ENCODE measurements at regions not wholly inside any gene's neighbourhood (a gene's known extent, or its start where the extent isn't known, plus 50 kb on each side); places are given as distances from the start of the nearest gene placed in this dataset.

DNA sequence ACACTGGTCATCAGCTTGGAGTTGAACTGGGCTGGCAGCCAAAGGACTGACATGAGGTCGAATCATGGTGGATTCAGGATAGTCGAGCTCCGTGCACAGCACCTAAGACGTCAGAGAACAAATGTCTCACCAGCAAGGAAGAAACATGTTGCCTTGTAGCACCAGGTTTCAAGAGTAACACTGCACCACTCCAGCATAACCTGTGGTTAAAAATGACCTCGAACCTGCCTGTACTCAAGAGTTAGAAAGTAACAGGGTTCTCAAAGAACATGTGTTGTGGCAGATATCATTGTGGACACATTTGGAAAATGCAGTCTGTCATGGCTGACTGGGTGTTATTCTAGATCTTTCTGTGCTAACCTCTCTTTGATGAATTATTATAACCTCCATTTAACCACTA is 511.6 kb downstream of the CDH26 start:
- no peaks in the 10 kb centered on the region for H3K9me3 ChIP-seq (ENCODE audit: control insufficient read depth, low read length, poor library complexity, severe bottlenecking)
- Mint-ChIP-seq H3K36me3 (ENCODE audit: low read depth) (no peaks in the 10 kb centered on the region), H3K4me1 (no peaks in the 10 kb centered on the region), H3K27ac (no peak overlapping the region), H3K27me3 (peaks cover 22% of the 10 kb centered on the region), H3K4me3 (no peak overlapping the region)
- no peak for DNase-seq
- ATAC-seq = no peak

DNA sequence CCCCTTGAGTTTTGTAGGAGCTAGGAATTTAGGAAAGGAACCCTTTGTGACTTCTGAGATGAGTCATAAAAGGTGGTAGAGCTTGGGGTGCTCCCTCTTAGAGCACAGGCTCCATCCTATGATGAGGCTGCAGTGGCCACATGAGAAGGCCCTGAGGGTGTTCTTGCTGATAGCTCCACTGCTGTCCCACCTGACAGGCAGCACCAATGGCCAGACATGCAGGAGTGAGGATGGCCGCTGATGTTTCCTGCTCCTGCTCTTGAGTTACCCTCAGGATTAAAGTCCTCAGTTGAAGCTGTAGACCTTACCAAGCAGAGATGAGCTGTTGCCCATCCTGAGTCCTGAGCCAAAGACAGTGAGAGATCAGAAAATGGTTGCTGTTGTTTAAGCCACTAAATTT is 512.1 kb downstream of the CDH26 start:
- Mint-ChIP-seq H3K36me3 (ENCODE audit: low read depth) (no peaks in the 10 kb centered on the region), H3K27ac (no peak overlapping the region), H3K4me1 (no peaks in the 10 kb centered on the region), H3K27me3 (peaks cover 24% of the 10 kb centered on the region), H3K4me3 (no peak overlapping the region)
- no peak for DNase-seq
- H3K9me3 ChIP-seq (ENCODE audit: control insufficient read depth, low read length, poor library complexity, severe bottlenecking) = no peaks in the 10 kb centered on the region
- no peak for ATAC-seq

DNA sequence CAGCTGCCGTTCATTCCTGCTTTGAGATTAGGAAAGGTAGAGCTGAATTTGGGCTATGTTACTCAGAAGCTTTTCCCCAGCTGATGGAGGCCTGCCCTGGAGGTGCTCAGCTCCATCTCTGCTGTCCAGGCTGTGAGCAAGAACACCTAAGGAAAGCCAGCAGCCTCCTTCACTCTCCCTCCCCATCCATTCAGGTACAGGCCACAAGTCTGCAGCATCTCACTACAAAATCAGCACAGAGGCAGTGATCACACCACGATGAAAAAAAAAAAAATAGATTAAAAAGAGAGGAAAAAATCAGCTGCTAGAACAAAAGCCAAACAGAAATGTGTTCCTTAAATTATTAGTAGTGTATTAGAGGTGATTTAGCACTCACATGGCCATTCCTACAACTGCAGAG is 515.0 kb downstream of the CDH26 start:
- H3K9me3 ChIP-seq (ENCODE audit: control insufficient read depth, low read length, poor library complexity, severe bottlenecking) = no peaks in the 10 kb centered on the region
- H3K36me3 Mint-ChIP-seq (ENCODE audit: low read depth) = no peaks in the 10 kb centered on the region
- peaks cover 29% of the 10 kb centered on the region for H3K27me3 Mint-ChIP-seq
- no peak for ATAC-seq
- H3K4me3 Mint-ChIP-seq = no peak overlapping the region
- no peak overlapping the region for H3K27ac Mint-ChIP-seq
- no peak for DNase-seq
- no peaks in the 10 kb centered on the region for H3K4me1 Mint-ChIP-seq

DNA sequence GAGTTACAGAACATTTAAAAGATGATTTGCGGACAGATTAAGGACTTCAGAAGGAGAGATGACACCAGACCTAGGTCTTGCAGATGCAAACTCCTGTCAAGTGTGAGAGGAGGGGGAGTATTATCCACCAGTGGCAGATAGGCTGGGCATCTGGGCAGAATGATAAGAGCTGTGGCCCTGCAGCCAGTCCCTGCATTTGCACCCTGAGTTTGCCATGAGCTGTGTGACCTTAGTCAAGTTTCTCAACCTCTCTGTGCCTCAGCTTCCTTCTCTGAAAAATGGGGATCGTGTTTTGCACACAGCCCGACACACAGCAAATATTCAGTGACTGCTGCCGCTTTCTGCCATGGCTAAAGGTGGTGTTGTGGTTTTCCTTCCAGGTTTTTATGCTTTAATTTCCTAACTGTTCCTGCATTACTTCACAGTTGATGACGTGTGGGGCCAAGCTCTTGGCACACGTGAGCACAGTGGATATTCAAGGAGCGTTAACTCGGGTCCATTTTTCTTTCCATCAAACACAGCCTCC is 516.2 kb downstream of the CDH26 start:
- no peak for DNase-seq
- H3K4me1 Mint-ChIP-seq = no peaks in the 10 kb centered on the region

DNA sequence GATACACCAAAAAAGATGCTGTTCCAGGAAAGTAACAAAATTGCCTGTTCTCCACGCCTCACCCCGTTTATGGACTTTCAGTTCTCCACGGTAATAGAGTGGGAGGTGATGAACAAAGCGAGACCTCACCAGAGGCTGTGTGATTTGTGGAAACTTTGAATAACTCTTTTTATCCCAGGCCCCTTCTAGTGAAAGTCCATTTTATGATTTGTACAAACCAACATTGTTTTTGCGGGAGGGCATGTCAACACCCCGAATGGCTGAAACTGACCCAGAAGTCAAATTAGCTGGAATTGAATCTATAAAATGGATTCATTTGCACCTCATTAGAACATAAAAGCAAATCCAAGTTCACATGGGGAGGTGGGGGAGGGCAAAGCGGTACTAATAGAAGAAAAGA is 517.8 kb downstream of the CDH26 start:
- Mint-ChIP-seq H3K4me3 (no peak overlapping the region), H3K27me3 (peaks cover 25% of the 10 kb centered on the region), H3K27ac (no peak overlapping the region), H3K4me1 (no peaks in the 10 kb centered on the region), H3K36me3 (ENCODE audit: low read depth) (no peaks in the 10 kb centered on the region)
- no peaks in the 10 kb centered on the region for H3K9me3 ChIP-seq (ENCODE audit: control insufficient read depth, low read length, poor library complexity, severe bottlenecking)
- DNase-seq (no peak), ATAC-seq (no peak)

More for the DNA sequence above, 516.2 kb downstream of the CDH26 start:
- H3K36me3 Mint-ChIP-seq (ENCODE audit: low read depth) = no peaks in the 10 kb centered on the region
- H3K27ac Mint-ChIP-seq = no peak overlapping the region
- no peak overlapping the region for H3K4me3 Mint-ChIP-seq
- H3K9me3 ChIP-seq (ENCODE audit: control insufficient read depth, low read length, poor library complexity, severe bottlenecking) = no peaks in the 10 kb centered on the region
- peaks cover 30% of the 10 kb centered on the region for H3K27me3 Mint-ChIP-seq
- ATAC-seq = no peak

DNA sequence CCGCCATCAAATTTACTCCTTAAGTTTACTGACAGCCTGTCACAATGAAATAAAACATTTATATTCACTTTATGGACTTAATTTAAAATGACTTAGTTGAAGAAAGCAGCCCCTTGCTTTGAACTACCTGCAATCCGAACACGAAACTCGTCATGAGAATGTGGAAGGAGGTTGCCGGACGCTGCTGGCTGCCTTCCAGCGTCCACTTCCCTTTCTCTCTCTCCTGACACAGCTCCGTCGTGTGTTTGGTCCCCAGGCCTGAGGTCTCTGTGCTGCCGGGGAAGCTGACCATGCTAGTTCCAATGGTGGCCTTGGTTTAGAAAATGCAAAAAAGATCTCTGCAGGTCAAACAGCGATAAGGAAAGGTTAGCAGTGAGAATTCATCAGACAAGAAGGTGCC is 519.7 kb downstream of the CDH26 start:
- Mint-ChIP-seq H3K36me3 (ENCODE audit: low read depth) (no peaks in the 10 kb centered on the region), H3K27ac (no peak overlapping the region), H3K4me3 (no peak overlapping the region), H3K27me3 (peaks cover 28% of the 10 kb centered on the region), H3K4me1 (no peaks in the 10 kb centered on the region)
- DNase-seq = no peak
- no peaks in the 10 kb centered on the region for H3K9me3 ChIP-seq (ENCODE audit: control insufficient read depth, low read length, poor library complexity, severe bottlenecking)
- ATAC-seq = no peak

DNA sequence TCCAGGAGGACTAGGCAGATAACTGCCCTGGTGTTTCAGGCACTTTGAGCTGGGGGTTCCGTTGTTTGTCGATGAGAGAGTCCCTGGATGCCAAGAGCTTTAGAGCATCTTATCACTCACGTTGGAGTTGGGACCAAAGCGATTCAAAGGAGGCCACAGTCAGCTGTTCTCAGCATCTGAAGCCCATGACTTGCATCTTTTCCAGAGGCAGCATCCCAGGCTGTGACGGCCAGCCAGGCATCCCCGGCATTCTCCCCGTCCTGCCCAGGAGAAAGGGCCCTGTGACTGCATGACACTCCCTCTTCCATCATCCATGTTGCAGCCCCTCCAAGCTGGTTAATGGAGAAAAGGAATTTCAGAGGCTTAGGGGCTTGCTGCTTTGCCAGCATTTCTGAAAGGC is 520.3 kb downstream of the CDH26 start:
- Mint-ChIP-seq H3K36me3 (ENCODE audit: low read depth) (no peaks in the 10 kb centered on the region), H3K4me3 (no peak overlapping the region), H3K27me3 (peaks cover 25% of the 10 kb centered on the region), H3K27ac (no peak overlapping the region), H3K4me1 (no peaks in the 10 kb centered on the region)
- ATAC-seq (no peak), DNase-seq (no peak)
- no peaks in the 10 kb centered on the region for H3K9me3 ChIP-seq (ENCODE audit: control insufficient read depth, low read length, poor library complexity, severe bottlenecking)

DNA sequence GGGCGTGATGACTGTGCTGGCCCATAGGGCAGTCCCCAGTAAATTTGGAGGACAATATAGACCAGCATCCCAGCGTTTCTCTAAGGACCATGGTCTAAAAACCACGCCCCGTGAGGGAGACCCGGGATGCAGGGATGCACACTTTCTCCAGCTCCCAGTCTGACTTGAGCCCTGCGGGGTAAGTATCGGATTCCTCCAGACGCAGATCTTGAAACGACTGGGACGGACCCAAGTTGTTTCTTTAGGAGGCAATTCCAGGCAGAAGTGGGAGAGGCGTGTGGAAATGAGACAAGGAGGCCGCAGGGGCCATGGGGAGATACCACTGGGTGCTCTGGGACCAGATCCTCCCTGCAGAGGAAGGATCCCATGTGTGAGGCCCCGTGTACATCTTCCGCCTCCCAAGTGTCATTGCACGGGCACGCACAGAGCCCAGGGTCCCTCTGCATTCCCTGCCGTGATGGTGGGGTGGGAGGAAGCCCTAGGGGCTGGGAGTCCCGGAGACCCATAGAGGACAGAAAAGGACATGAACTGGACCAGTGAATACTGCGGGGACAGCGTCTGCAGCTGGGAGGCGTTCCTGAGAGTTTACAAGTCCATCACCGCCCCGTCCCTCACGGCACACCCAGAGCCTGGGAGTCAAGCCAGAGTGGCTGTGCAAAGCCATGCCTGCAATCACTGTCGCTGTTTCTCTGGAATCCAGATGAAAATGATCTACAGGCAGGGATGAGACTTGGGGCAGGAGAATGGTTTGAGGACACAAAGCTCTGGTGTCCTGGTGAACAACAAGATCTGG is 522.9 kb downstream of the CDH26 start:
- DNase-seq = no peak
- no peak for ATAC-seq
- Mint-ChIP-seq H3K27ac (no peak overlapping the region), H3K4me3 (no peak overlapping the region), H3K27me3 (peaks cover 21% of the 10 kb centered on the region), H3K36me3 (ENCODE audit: low read depth) (no peaks in the 10 kb centered on the region), H3K4me1 (no peaks in the 10 kb centered on the region)
- no peaks in the 10 kb centered on the region for H3K9me3 ChIP-seq (ENCODE audit: control insufficient read depth, low read length, poor library complexity, severe bottlenecking)

DNA sequence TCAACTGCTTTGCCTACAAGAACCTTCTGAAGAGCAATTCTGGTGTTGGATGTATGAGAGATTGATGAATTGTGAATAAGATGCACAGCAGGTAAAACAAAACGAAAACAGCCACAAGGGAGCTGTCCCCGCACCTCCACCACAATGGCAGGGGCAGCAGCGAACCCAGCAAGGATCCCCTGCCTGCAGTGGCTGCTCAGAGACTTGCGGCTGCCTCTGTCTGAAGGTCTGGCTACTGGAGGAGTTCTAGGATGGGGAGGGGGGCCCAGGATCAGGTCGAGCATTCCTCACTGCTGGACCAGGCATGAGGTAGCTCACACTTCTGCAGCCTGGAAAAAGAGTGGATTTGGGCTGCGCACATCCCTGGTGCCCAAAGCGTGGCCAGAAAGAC is 523.5 kb downstream of the CDH26 start:
- Mint-ChIP-seq H3K4me3 (no peak overlapping the region), H3K4me1 (no peaks in the 10 kb centered on the region), H3K27ac (no peak overlapping the region), H3K27me3 (peaks cover 21% of the 10 kb centered on the region), H3K36me3 (ENCODE audit: low read depth) (no peaks in the 10 kb centered on the region)
- ATAC-seq = no peak
- no peak for DNase-seq
- no peaks in the 10 kb centered on the region for H3K9me3 ChIP-seq (ENCODE audit: control insufficient read depth, low read length, poor library complexity, severe bottlenecking)

DNA sequence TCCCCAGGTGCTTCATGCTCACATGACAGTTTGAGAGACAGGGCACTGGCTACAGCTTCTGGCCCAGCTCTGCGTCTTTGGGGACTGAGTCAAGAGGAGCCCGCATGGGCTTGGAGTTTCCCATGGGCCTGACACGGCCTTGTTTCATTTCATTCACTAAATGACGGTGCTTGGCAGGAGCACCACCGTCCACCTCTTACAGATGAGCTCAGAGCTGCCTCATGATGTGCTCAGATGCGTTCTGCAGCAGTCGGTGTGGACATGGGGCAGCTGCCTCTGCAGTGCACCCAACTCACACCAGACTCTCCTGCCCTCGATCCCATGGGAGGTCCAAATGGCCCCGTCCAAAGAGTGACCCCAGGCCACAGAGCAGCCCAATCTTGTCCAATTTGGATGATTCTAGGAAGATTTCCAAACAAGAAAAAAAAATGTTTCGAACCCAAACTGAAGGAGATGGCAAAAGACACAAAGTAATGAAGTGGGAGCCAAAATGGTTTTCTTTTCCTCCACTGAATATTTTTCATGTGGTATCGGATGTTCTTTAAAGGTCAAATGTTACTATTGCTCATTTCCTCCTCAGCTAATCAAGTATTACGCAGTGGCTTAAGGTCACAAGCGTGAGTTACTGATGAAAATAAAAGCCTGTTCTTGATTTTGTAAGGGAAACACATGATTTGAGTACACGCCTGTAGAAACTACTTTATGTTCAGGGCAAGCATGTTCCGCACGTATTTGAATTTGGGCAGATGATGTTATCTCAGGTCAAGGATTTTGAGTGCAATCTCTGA is 524.2 kb downstream of the CDH26 start:
- Mint-ChIP-seq H3K27me3 (peaks cover 21% of the 10 kb centered on the region), H3K27ac (no peak overlapping the region), H3K36me3 (ENCODE audit: low read depth) (no peaks in the 10 kb centered on the region)

DNA sequence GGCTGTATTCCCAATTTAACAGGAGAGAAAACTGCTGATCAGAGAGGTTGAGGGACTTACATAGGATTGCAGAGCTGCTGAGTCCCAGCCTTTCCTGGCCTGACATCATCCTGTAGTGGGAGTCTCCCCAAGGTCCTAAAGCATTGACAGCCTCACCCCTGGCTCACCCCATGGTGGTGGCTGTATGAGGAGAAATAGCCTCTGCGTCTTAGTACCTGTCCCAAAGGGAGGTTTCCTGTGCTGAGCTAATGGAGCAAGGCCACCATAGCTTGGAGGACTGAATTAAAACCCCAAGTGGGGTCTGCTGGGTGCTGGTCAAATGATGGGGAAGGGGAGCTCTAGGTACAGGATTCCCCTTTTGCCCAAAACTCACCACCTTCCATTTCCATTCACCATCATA is 525.1 kb downstream of the CDH26 start:
- Mint-ChIP-seq H3K27ac (no peak overlapping the region), H3K27me3 (peaks cover 17% of the 10 kb centered on the region), H3K4me1 (no peaks in the 10 kb centered on the region), H3K36me3 (ENCODE audit: low read depth) (no peaks in the 10 kb centered on the region), H3K4me3 (no peak overlapping the region)
- ATAC-seq = no peak
- DNase-seq = no peak
- no peaks in the 10 kb centered on the region for H3K9me3 ChIP-seq (ENCODE audit: control insufficient read depth, low read length, poor library complexity, severe bottlenecking)

More for the DNA sequence above, 524.2 kb downstream of the CDH26 start:
- no peaks in the 10 kb centered on the region for H3K9me3 ChIP-seq (ENCODE audit: control insufficient read depth, low read length, poor library complexity, severe bottlenecking)
- Mint-ChIP-seq H3K4me1 (no peaks in the 10 kb centered on the region), H3K4me3 (no peak overlapping the region)
- ATAC-seq (no peak), DNase-seq (no peak)

DNA sequence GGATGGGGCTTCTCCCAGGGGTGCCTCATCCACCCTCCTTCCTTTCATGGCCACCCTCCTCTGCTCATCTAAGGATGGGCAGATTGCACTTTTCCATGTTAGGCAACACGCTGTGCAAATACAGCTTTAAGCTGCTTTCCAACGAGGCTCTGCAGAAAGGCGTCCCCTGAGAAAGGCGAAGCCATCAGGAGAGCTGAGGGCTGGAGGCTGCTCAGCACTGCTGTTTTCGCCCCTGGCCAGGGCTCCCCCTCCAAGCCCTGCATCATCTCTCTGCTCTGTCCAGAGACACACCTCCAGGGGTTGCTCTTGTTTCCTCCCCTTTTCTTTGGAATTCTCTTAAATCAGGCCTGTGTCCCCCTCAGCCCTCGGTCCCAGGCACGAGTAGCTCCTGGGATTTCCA is 526.1 kb downstream of the CDH26 start:
- no peak overlapping the region for H3K27ac Mint-ChIP-seq
- no peak for DNase-seq
- H3K9me3 ChIP-seq (ENCODE audit: control insufficient read depth, low read length, poor library complexity, severe bottlenecking) = no peaks in the 10 kb centered on the region

DNA sequence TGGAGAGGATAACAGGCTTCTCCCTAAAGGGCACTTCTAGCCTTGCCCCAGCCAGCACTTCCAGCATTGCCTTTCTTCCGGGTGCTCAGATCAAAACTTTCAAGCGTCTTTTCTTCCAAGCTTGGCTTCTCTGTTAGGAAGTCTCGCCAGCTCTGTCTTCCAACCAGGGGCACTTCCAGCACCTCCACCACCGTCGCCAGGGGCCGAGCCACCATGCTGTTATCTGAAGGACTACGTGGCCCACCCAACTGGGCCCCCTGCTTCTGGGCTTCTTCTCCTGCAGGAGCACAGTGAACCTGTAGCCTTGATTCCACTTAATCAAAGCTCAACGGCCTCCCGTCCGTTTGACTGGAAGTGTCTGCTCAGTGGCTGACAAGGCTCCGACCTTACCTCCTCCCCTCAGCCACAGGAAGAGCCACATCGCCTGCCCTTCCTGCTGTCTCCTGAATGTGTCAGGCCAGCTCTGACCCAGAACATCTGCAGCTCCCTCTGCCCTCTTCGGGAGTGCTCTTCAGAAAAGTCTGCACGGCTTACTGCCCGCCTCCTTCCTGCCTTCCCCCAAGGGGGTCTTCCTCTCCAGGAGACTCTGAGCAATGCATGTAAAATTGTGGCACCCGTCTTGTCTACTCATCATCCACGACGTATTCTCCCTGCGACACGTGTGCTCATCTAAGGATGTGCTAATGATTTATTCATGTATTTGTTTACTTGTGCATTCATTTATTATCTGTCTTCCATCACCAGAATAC is 527.0 kb downstream of the CDH26 start:
- no peaks in the 10 kb centered on the region for H3K9me3 ChIP-seq (ENCODE audit: control insufficient read depth, low read length, poor library complexity, severe bottlenecking)
- DNase-seq (no peak), ATAC-seq (no peak)
- H3K27ac Mint-ChIP-seq = no peak overlapping the region
- peaks cover 15% of the 10 kb centered on the region for H3K27me3 Mint-ChIP-seq
- H3K4me1 Mint-ChIP-seq = no peaks in the 10 kb centered on the region
- no peaks in the 10 kb centered on the region for H3K36me3 Mint-ChIP-seq (ENCODE audit: low read depth)
- H3K4me3 Mint-ChIP-seq = no peak overlapping the region

More for the DNA sequence above, 526.1 kb downstream of the CDH26 start:
- ATAC-seq = no peak
- no peaks in the 10 kb centered on the region for H3K36me3 Mint-ChIP-seq (ENCODE audit: low read depth)
- no peaks in the 10 kb centered on the region for H3K4me1 Mint-ChIP-seq
- no peak overlapping the region for H3K4me3 Mint-ChIP-seq
- H3K27me3 Mint-ChIP-seq = peaks cover 15% of the 10 kb centered on the region
